Keratinocyte (primary cell): ENCODE measurements at regions not wholly inside any gene's neighbourhood (a gene's known extent, or its start where the extent isn't known, plus 50 kb on each side); places are given as distances from the start of the nearest gene placed in this dataset.
"Not testable (repeated sequence)": the region's sequence is repeated elsewhere in the genome, so short reads cannot be mapped to it uniquely, and the experiment has no call there.

Experiments
- DNase-seq: peaks from one replicate; pipeline ENCODE4 v3.0.0-alpha.2; 2011; ENCODE audit warnings: low read depth, missing footprints, low spot score
- FAIRE-seq: peaks from 2 replicates; lab custom pipeline; 2011; peaks lifted over from hg19 to GRCh38; lab: Jason Lieb, UNC
- H2AFZ ChIP-seq: 2 replicates; pipeline ENCODE4 v1.6.0; 2012; ENCODE audit warnings: low read length, control low read depth, inconsistent platforms; ENCODE audit not compliant: control insufficient read depth
- H3K27ac ChIP-seq: 2 replicates; pipeline ENCODE4 v1.5.1; 2011; ENCODE audit warnings: low read length; ENCODE audit not compliant: control insufficient read depth, insufficient read depth
- H3K27me3 ChIP-seq: 3 replicates; pipeline ENCODE4 v1.6.0; 2011; ENCODE audit warnings: low read length; ENCODE audit not compliant: control insufficient read depth, insufficient read depth; ENCODE audit errors: extremely low read depth
- H3K36me3 ChIP-seq, 2 experiments: 2 replicates in 1 of 2; 3 replicates in 1 of 2; pipeline ENCODE4 v1.5.1; 2011; ENCODE audit warnings: low read length in 2 of 2, mild to moderate bottlenecking in 1 of 2; ENCODE audit not compliant: control insufficient read depth in 2 of 2, insufficient read depth in 2 of 2; ENCODE audit errors: extremely low read depth in 1 of 2
- H3K4me1 ChIP-seq: 3 replicates; pipeline ENCODE4 v1.5.1; 2011; ENCODE audit warnings: low read length; ENCODE audit not compliant: control insufficient read depth, insufficient read depth; ENCODE audit errors: extremely low read depth
- H3K4me2 ChIP-seq: 3 replicates; pipeline ENCODE4 v1.6.0; 2011; ENCODE audit warnings: low read depth, low read length; ENCODE audit not compliant: control insufficient read depth, insufficient read depth; ENCODE audit errors: extremely low read depth
- H3K4me3 ChIP-seq, 3 experiments: fragments of 200-600 bp in 1 of 3; sonication (generic) in 1 of 3; 2 replicates in 2 of 3; 3 replicates in 1 of 3; pipeline ENCODE4 v1.5.1; 2011 to 2016; ENCODE audit warnings: low read length in 3 of 3, mild to moderate bottlenecking in 3 of 3, control low read depth in 2 of 3, inconsistent platforms in 1 of 3, low read depth in 1 of 3, mixed read lengths in 1 of 3, mixed run types in 1 of 3, moderate library complexity in 1 of 3; ENCODE audit not compliant: control insufficient read depth in 2 of 3, insufficient read depth in 2 of 3; ENCODE audit errors: extremely low read depth in 1 of 3
- H3K79me2 ChIP-seq: 2 replicates; pipeline ENCODE4 v1.6.0; 2012; ENCODE audit warnings: low read length; ENCODE audit not compliant: control insufficient read depth, insufficient read depth
- H3K9ac ChIP-seq: 3 replicates; pipeline ENCODE4 v1.6.0; 2011; ENCODE audit warnings: low read length; ENCODE audit not compliant: control insufficient read depth, insufficient read depth; ENCODE audit errors: extremely low read depth
- H3K9me1 ChIP-seq: 3 replicates; pipeline ENCODE4 v1.6.0; 2011; ENCODE audit warnings: low read length; ENCODE audit not compliant: control insufficient read depth, insufficient read depth; ENCODE audit errors: extremely low read depth
- H3K9me3 ChIP-seq: 2 replicates; pipeline ENCODE4 v1.5.1; 2012; ENCODE audit warnings: low read depth, low read length; ENCODE audit not compliant: control insufficient read depth
- H4K20me1 ChIP-seq: 3 replicates; pipeline ENCODE4 v1.6.0; 2011; ENCODE audit warnings: low read length; ENCODE audit not compliant: control insufficient read depth, insufficient read depth; ENCODE audit errors: extremely low read depth
- EZH2 ChIP-seq: IDR thresholded peaks from one replicate; pipeline ENCODE4 v1.6.1; 2012; ENCODE audit warnings: inconsistent platforms, mild to moderate bottlenecking, low read length, moderate library complexity
- dilution Hi-C: fragments of 300-500 bp; cut with MboI; formaldehyde crosslinking; loops from one replicate; pipeline ENCODE4 v1.7.0; 2020; ENCODE audit warnings: low sequenced_read_pairs; ENCODE audit not compliant: extremely low pct_ligation_motif_present
- TF ChIP-seq, protein P1 (sequence below), 3 experiments: IDR thresholded peaks in 1 of 3; conservative IDR thresholded peaks in 1 of 3; optimal IDR thresholded peaks in 1 of 3; 2 replicates in 2 of 3; 3 replicates in 1 of 3; pipeline versions ENCODE3 to v1.5.1; 2011; ENCODE audit warnings: low read length in 3 of 3, mild to moderate bottlenecking in 3 of 3, moderate library complexity in 2 of 3, control low read depth in 1 of 3, inconsistent platforms in 1 of 3; ENCODE audit not compliant: insufficient read depth in 2 of 3; ENCODE audit errors: extremely low read depth in 1 of 3

DNA sequence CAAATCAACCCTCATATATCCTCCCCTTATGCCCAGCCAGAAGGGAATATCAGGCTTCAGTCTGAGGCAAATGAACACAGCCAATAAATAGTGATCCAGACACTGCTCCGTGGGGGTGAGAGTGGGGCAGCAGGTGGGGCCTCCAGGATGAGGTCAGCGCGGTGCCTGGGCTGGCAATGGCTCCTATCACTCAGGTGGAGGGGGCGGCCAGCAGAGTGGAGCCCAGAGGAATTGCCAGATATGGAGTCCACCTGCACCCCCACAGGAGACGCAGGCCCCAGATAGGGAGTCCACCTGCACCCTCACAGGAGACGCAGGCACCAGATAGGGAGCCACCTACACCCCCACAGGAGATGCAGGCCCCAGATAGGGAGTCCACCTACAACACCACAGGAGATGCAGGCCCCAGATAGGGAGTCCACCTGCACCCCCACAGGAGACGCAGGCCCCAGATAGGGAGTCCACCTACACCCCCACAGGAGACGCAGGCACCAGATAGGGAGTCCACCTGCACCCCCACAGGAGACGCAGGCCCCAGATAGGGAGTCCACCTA lies 78.0 kb upstream of the PPP2R2D start:
- Histone ChIP-seq H3K9ac (no peak overlapping the region), H3K4me3 (no peak overlapping the region), H3K79me2 (no peaks in the 10 kb centered on the region), H2AFZ (no peak overlapping the region), H3K9me1 (no peaks in the 10 kb centered on the region), H3K36me3 (no peaks in the 10 kb centered on the region), H3K4me1 (no peaks in the 10 kb centered on the region), H3K4me2 (no peak overlapping the region), H3K27ac (no peak overlapping the region), H3K9me3 (no peaks in the 10 kb centered on the region), H3K27me3 (no peaks in the 10 kb centered on the region), H4K20me1 (no peaks in the 10 kb centered on the region)
- FAIRE-seq: no peak
- TF ChIP-seq, protein P1, sequence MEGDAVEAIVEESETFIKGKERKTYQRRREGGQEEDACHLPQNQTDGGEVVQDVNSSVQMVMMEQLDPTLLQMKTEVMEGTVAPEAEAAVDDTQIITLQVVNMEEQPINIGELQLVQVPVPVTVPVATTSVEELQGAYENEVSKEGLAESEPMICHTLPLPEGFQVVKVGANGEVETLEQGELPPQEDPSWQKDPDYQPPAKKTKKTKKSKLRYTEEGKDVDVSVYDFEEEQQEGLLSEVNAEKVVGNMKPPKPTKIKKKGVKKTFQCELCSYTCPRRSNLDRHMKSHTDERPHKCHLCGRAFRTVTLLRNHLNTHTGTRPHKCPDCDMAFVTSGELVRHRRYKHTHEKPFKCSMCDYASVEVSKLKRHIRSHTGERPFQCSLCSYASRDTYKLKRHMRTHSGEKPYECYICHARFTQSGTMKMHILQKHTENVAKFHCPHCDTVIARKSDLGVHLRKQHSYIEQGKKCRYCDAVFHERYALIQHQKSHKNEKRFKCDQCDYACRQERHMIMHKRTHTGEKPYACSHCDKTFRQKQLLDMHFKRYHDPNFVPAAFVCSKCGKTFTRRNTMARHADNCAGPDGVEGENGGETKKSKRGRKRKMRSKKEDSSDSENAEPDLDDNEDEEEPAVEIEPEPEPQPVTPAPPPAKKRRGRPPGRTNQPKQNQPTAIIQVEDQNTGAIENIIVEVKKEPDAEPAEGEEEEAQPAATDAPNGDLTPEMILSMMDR (optimal IDR thresholded peaks at IDR 0.05 in 1 of 3, IDR thresholded peaks at IDR 0.05 in 1 of 3, conservative IDR thresholded peaks at IDR 0.05 in 1 of 3; ENCODE audit: extremely low read depth in 1 of 3, insufficient read depth in 2 of 3, low read length in 3 of 3): no peak
- TF ChIP-seq EZH2: no peak
- dilution Hi-C loops: no loop called here
- DNase-seq: no peak

DNA sequence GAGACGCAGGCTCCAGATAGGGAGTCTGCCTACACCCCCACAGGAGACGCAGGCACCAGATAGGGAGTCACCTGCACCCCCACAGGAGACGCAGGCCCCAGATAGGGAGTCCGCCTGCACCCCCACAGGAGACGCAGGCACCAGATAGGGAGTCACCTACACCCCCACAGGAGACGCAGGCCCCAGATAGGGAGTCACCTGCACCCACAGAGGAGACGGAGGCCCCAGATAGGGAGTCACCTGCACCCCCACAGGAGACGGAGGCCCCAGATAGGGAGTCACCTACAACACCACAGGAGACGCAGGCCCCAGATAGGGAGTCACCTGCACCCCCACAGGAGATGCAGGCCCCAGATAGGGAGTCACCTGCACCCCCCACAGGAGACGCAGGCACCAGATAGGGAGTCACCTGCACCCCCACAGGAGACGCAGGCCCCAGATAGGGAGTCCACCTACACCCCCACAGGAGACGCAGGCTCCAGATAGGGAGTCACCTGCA lies 77.2 kb upstream of the PPP2R2D start:
- H4K20me1 ChIP-seq, H3K9ac ChIP-seq, H3K9me1 ChIP-seq, H2AFZ ChIP-seq, dilution Hi-C loops, H3K4me2 ChIP-seq, H3K9me3 ChIP-seq, H3K36me3 ChIP-seq, FAIRE-seq, H3K79me2 ChIP-seq, DNase-seq, H3K4me1 ChIP-seq, H3K27me3 ChIP-seq, H3K4me3 ChIP-seq, H3K27ac ChIP-seq: not testable (repeated sequence)
